NCI-H2196 (cell line): ENCODE measurements at regions not wholly inside any gene's neighbourhood (a gene's known extent, or its start where the extent isn't known, plus 50 kb on each side); places are given as distances from the start of the nearest gene placed in this dataset.

Experiments
- DNase-seq: peaks from one replicate; lab custom pipeline; 2025; ENCODE audit not compliant: unreplicated experiment; lab: John Stamatoyannopoulos, UW

DNA sequence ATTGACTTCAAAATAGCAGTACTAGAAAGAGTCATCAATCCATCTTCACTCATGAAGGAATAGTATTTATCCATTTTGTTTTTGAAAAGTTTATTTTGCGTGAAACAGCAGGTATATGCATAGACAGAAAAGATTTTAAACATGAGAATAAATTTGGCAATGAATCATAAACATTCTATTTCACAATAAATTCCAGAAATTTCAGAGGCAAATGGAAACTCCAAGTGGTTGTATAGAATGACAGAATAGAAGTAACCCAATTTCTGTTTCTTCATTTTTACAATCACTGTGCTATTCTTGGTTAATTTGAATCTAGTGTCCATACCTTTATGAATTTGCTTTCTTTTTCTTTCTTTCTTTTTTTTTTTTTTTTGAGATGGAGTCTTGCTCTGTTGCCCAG is 173.0 kb upstream of the ECI2 start:
- no peak for DNase-seq

- DNase-seq = no peak
These were observed 169.6 kb upstream of the ECI2 start for GRCh38 chr6:4304927-4305455.

- DNase-seq = no peak
These were observed 168.3 kb upstream of the ECI2 start for GRCh38 chr6:4303638-4304037.

- DNase-seq = no peak
These were observed 167.1 kb upstream of the ECI2 start for GRCh38 chr6:4302524-4302923.

GRCh38 chr6:4301871-4302270 is 166.5 kb upstream of the ECI2 start:
- DNase-seq = no peak

- no peak for DNase-seq
These were observed 165.5 kb upstream of the ECI2 start for GRCh38 chr6:4300917-4301316.

DNA sequence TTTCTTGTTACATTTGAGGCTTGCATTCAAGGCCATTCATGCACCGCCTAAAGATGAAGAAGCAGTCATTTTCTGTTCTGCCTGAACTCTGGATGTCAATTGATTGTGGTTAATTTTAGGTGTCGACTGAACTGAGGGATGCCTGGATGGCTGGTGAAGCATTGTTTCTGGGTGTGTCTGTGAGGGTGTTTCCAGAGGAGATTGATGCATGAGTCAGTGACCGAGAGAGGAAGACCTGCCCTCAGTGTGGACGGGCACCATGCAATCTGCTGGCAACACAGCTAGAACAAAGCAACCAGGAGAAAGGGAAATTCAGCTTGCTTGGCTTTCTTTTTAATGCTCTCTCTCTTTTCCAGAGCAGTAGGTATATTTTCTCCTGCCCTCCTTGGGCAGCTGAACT is 164.1 kb upstream of the ECI2 start:
- no peak for DNase-seq

DNA sequence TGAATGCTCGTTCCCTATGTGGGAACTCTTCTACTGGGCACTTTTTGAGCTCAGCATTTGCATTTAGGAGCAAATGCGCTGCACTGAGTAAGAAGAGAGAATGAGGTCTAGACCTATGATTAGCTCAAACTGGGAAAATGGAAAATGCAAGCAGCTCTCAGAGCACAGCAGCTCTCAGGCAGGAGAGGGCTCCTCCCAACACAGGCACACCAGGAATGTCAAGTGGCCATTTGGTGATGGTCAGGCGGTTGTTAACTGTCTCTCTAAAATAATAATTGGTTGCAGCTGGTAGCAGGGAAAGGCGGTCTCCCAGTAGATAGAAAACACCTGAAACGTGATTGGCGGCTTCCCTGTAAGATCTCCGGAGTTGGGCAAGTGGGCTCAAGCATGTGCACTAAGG is 162.0 kb upstream of the ECI2 start:
- no peak for DNase-seq

- DNase-seq = no peak
These were observed 161.2 kb upstream of the ECI2 start for GRCh38 chr6:4296552-4296951.

DNA sequence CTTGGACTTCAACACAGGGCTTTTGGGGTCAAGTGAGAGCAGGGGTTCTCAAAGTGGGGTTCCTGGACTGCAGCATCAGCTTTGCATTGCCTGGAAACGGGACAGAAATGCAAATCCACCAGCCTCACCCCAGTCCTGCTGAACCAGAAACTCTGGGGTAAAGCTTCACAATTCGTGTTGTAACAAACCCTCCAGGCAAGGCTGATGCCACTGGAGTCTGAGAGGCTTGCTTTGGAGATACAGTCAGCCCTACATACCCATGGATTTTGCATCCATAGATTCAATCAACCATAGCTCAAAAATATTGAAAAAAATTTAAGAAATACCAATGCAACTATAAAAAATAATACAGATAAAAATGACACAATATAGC is 160.4 kb upstream of the ECI2 start:
- DNase-seq = no peak

DNA sequence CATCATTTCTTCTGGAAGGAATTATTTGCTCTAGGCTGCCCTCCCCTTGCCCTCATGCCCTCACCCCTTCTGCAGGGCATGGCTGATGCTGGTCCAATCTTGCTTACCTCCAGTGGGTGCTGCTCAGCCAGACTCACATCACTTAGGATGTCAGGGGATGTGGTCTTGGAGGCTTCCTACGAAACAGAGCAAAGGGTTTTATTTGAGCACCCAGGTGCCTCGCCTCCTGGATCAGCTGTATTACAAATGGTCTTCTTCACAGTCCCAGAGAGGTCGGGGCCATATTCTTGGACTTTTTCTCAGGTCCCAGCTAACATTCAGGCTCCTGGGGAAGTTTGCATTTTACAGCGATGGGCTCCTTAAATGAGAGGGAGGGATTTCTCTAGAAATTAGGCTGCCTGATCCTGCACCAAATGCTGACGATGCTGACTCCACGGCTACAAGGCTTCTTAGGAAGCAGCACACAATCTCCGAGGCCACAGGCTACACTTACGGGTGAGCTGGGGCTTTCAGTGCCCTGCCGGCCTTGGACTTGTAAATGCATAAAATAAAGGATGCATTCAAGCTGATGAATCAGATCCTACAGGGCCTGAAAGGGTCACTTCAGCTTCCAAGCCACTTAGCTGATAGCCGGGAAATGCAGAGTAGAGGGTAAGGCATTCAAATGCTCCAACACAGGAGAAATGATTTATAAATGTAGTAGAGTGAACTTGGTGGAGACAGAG is 159.8 kb upstream of the ECI2 start:
- DNase-seq = no peak

DNA sequence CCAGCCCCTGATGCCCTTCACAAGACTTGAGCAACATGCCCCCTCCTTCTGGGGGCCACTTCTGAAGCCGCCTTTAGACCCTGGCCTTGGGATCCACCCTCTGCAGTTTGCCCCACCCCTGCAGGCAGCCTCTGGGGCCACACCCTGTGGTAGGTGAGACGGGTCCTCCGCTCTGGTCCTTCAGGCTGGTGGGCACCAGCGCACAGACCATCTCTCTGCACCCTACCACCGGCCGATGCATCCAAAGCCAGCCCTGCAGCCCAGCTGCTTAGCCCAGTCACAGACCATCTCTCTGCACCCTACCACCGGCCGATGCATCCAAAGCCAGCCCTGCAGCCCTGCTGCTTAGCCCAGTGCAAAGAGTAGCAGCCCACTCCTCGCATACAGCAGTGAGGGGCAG is 159.3 kb upstream of the ECI2 start:
- no peak for DNase-seq

DNA sequence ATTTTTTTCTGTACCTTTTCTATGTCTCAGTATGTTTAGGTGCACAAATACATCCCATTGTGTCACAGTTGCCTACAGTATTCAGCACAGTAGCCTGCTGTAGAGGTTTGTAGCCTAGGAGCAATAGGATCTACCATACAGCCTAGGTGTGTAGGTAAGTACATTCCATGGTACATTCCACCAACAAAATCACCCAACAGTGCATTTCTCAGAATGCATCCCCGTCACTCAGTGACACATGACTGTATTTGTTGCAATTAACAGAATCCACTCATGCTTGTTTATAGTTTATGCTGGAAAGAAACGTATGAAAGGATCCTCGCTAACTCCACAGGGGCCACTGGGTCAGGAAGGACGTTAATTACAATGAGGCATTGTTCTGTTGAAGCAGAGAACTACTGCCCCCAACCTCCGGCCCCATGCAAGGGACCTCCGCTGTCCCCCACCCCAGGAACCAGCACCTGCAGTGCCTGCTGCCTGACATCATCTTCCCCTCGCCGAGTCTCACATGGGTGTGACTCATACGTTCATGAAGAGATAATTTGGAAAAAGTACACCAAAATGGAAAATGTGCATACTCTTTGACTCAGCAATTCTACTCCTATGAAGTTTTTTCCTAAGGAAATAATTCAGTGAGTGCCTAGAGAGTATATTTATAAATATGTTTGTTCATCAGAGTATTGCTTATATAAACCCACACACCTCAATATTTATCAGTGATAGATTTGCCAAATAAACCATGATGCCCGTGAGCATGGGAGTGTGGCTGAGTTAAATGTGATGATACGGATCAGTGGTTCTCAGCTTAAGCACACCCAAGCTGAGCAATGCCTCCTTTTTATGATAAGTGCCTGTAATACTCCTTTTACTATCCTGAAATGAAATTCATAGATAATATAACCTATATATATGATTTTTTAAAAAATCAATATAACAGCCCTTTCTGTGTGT is 156.4 kb upstream of the ECI2 start:
- DNase-seq = no peak

- no peak for DNase-seq
These were observed 154.5 kb upstream of the ECI2 start for GRCh38 chr6:4289770-4290320.

DNA sequence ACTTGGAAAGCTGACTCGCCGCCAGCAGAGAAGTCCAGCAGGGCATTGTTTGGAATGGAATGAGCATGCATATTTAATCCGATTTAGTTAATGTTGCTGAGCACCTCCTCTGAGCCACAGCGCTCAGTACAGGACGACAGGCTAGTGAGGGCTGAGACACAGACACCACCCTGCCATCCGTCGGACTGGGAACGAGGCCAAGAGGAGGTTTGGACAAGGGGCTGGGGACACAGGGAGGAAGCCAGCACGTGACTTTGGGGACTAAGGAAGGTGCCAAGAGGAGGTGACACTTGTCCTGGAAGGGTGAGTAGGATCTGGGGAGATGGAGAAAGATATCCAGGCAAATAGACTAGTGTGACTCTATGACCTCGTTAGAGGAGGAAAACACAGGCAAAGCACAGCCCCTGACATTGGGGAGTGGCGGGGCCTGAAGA is 152.5 kb upstream of the ECI2 start:
- DNase-seq = no peak

GRCh38 chr6:4287372-4287771 is 152.0 kb upstream of the ECI2 start:
- no peak for DNase-seq

GRCh38 chr6:4282926-4283325 is 147.6 kb upstream of the ECI2 start:
- no peak for DNase-seq

- DNase-seq = peak; percentile 52
These were observed 146.2 kb upstream of the ECI2 start for GRCh38 chr6:4281341-4282293.

- DNase-seq = peak; percentile 2
These were observed 145.3 kb upstream of the ECI2 start for GRCh38 chr6:4280707-4281106.

GRCh38 chr6:4280031-4280430 is 144.7 kb upstream of the ECI2 start:
- no peak for DNase-seq
